DLD1 (cell line): ENCODE measurements at regions not wholly inside any gene's neighbourhood (a gene's known extent, or its start where the extent isn't known, plus 50 kb on each side); places are given as distances from the start of the nearest gene placed in this dataset.
"Not testable (repeated sequence)": the region's sequence is repeated elsewhere in the genome, so short reads cannot be mapped to it uniquely, and the experiment has no call there.

ENCODE experiments used
- in situ Hi-C: cut with HindIII; loops from 2 replicates; pipeline ENCODE4 v1.10.0; 2017; ENCODE audit warnings: low sequenced_read_pairs

GRCh38 chr2:72078773-72079172, 68.9 kb downstream of the CYP26B1 start:
- in situ Hi-C loops = no loop called here

DNA sequence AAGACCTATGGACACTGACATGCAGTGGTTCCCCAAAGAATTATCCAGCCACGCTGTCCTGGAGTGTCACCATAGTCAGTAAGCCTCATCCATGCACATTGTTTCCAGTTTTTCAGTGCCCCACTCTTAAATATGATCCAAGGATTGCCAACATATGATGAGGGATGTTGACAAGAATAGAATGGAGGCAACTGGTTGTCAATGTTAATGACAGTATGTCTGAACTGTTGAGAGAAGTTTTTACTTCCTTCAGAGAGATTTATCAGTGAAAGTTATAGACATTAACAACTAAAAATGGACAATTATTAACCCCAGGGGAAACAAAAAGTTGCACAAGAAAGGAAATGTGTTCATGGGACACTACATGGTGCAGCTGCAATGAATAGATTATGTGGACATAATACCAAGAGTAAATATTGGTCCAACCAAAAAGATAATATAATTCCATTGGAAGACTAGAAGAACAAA, 69.9 kb downstream of the CYP26B1 start:
- in situ Hi-C loops = no loop called here

GRCh38 chr2:72073373-72073772, 74.3 kb downstream of the CYP26B1 start:
- in situ Hi-C loops = not testable (repeated sequence)

DNA sequence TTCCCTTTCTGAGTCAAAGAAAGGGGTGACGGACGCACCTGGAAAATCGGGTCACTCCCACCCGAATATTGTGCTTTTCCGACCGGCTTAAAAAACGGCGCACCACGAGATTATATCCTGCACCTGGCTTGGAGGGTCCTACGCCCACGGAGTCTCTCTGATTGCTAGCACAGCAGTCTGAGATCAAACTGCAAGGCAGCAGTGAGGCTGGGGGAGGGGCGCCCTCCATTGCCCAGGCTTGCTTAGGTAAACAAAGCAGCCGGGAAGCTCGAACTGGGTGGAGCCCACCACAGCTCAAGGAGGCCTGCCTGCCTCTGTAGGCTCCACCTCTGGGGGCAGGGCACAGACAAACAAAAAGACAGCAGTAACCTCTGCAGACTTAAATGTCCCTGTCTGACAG, 83.5 kb downstream of the CYP26B1 start:
- in situ Hi-C loops = not testable (repeated sequence)

GRCh38 chr2:72062336-72062735, 85.3 kb downstream of the CYP26B1 start:
- in situ Hi-C loops = no loop called here

DNA sequence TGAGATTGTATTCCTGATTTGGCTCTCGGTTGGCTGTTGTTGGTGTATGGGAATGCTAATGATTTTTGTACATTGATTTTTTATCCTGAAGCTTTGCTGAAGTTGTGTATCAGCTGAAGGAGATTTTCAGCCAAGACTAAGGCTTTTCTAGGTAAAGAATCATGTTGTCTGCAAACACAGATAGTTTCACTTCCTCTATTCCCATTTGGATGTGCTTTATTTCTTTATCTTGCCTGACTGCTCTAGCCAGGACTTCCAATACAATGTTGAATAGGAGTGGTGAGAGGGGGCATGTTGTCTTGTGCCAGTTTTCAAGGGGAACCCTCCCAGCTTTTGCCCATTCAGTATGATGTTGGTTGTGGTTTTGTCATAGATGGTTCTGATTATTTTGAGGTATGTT, 90.4 kb downstream of the CYP26B1 start:
- in situ Hi-C loops = no loop called here

DNA sequence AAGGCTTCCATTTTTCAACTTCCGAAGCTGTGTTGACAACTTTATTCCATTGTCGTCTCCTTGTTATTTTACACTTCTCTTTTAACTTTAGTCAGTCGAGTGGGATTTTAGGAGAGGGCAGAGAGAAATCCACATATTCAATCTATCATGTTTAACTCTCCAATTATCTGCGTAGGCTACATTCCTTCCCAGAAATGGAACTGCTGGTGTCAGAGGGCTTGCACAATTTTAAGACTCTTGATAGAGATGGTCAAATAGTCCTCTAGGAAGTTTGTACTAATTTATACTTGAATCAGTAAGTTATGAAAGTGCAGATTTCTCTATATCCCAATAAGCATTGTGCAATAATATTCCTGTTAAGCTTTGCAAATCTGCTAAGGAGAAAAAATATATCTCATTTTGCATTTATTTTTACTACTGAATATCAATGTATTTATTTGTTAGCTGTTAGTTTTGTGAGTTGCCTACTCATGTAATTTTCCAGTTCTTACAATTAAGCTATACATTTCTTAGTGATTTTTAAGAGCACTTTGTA, 95.6 kb downstream of the CYP26B1 start:
- in situ Hi-C loops = no loop called here

DNA sequence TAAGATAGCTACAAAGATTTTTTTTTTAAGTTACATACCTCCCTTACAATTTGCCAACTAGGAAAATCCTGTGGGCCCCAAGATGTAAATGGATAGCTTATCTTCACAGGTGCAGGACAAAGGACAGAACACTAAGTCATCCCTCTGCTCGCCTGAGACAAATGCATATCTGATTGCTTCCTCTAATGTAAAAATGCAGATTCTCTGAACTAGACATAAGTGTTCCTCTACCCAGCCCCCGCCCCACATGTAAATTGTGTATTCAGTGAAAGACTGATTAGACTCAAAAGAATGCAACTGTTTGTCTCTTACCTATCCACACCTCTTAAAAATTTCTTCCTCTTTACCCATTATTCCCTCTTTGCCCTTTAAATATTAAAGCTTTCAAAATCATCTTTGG, 96.5 kb downstream of the CYP26B1 start:
- in situ Hi-C loops = no loop called here

DNA sequence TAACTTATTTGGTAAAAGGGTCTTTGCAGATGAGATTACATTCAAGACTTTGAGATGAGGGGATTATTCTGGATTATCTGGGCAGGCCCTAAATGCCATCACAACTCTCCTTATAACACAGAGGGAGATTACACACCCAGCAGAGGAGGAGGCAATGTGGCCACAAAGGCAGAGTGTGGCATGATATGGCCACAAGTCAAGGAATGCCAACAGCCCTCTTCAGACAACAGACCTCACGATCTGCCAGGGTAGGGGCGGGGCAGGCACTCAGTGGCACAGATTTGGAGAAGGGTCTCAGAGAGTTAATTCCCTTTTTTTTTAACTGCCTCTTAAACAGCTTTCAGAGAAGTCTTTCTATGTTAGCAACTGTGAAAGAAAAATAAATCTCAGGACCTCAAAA, 96.9 kb downstream of the CYP26B1 start:
- in situ Hi-C loops = no loop called here

DNA sequence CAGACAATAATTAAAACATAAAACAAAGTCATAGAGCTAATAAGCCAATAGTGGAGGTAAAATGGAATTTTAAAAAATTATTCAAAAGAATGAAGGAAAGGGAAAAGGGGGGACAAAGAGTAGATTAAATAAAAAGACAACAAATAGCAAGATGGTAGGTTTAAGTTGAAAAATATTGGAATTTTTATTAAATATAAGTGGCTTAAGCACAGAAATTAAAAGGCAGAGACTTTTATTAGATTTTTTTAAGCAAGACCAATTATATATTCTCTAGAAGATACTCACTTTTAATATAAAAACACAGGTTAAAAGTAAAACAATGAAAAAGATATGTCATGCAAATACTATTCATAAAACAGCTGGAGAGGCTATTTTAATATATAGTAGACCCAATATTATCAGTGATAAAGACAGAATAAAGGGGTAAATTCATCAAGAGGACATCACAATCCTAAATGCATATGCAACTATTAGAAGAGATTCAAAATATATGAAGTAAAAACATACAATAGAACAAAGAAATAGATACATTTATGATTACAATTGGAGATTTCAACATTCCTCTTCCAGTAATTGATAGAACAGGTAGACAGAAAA, 98.7 kb downstream of the CYP26B1 start:
- in situ Hi-C loops = no loop called here

DNA sequence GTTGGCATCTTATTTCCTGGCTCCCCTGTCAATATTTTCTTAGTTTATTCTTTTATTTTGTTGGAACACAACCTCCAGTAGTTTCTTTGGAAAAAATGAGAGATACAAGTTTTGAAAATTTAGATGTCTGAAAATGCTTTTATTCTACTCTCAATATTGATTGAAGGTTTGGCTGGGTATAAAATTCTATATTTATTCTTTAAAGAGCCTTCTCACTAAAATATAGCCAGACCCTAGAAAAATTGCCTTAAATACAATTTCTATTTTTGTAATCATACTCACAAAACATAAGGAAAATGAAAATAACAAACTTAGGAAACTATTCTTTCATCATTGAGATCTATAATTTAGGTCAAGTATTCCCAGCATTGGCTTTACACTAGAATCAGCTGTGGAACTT, 103.7 kb downstream of the CYP26B1 start:
- in situ Hi-C loops = no loop called here

- in situ Hi-C loops = no loop called here
Observed at GRCh38 chr2:72041638-72042111, 106.0 kb downstream of the CYP26B1 start.

GRCh38 chr2:72040629-72041571, 106.8 kb downstream of the CYP26B1 start:
- in situ Hi-C loops = no loop called here

DNA sequence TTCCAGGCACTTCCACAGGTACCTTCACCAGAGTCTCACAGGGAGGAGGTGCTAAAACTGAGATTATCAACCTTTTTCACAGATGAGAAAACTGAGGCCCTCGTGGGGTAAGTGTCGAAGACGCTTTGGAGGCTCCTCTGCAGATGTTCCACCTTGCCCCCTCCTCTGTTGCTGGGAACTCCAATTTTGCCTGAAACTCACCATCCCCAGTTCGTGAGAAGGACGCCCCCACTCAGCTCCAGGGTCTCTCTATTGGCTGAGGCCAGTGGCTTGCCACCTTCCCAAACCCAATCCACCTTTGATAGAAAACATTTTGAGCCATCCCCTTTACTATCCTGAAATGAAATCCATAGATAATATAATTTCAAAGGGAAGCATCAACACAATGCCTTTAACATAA, 109.1 kb downstream of the CYP26B1 start:
- in situ Hi-C loops = no loop called here

GRCh38 chr2:72037261-72037666, 110.4 kb downstream of the CYP26B1 start:
- in situ Hi-C loops = no loop called here

GRCh38 chr2:72036595-72036994, 111.1 kb downstream of the CYP26B1 start:
- in situ Hi-C loops = no loop called here

DNA sequence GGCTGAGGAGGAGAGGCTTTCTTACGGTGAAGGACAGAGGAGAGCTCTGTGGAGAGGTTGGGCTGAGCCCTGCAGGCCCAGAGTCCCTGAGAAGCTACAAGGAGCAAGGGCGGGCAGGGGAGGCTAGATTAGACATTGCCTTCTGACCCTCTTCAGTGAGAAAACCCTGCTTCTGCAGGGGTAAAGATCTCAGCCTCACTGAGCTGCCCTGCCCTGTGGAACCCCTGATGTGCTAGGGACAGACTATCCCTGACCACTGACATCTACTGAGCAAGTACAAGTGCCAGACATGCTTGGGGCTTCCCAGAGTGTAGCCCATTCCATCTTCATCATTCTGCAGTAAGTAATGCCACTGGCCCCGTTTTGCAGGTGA, 111.5 kb downstream of the CYP26B1 start:
- in situ Hi-C loops = no loop called here

GRCh38 chr2:72035518-72036172, 112.0 kb downstream of the CYP26B1 start:
- in situ Hi-C loops = no loop called here

GRCh38 chr2:72034353-72035095, 113.1 kb downstream of the CYP26B1 start:
- in situ Hi-C loops = no loop called here

- in situ Hi-C loops = no loop called here
Observed at GRCh38 chr2:72033636-72034035, 114.0 kb downstream of the CYP26B1 start.
